WTC11 (cell line): ENCODE measurements at regions not wholly inside any gene's neighbourhood (a gene's known extent, or its start where the extent isn't known, plus 50 kb on each side); places are given as distances from the start of the nearest gene placed in this dataset.

Experiments
- ATAC-seq: fragments of 200-7000 bp; cut with Tn5 transposase; 2 replicates; pipeline ENCODE4 v1.10.0; 2021; ENCODE audit warnings: mild to moderate bottlenecking, moderate library complexity
- CTCF ChIA-PET: fragments of 300-600 bp; sonication (Branson Sonifier 250); formaldehyde crosslinking; loops from one replicate; lab custom pipeline; 2021; ENCODE audit warnings: antibody characterized with exemption; lab: Charles Lee
- POLR2A ChIA-PET: fragments of 350-600 bp; sonication (Branson Sonifier 250); formaldehyde crosslinking; loops from one replicate; lab custom pipeline; 2021; ENCODE audit warnings: antibody characterized with exemption; lab: Charles Lee
- DNase-seq: peaks from one replicate; pipeline ENCODE4 v3.0.0; 2021; ENCODE audit warnings: low spot score
- H3K27ac Mint-ChIP-seq: 2 replicates; pipeline ENCODE4 v1.8.0; 2021; ENCODE audit warnings: mixed read lengths
- H3K27me3 Mint-ChIP-seq: 2 replicates; pipeline ENCODE4 v1.8.0; 2021; ENCODE audit warnings: low read depth, mild to moderate bottlenecking, moderate library complexity, mixed read lengths
- H3K36me3 Mint-ChIP-seq: 2 replicates; pipeline ENCODE4 v1.8.0; 2021; ENCODE audit warnings: mixed read lengths
- H3K4me1 Mint-ChIP-seq: 2 replicates; pipeline ENCODE4 v1.8.0; 2022; ENCODE audit warnings: mixed read lengths
- H3K4me3 Mint-ChIP-seq: 2 replicates; pipeline ENCODE4 v1.8.0; 2021; ENCODE audit warnings: mild to moderate bottlenecking, moderate library complexity, mixed read lengths
- H3K9me3 Mint-ChIP-seq: 2 replicates; pipeline ENCODE4 v1.8.0; 2021; ENCODE audit warnings: mixed read lengths
- AFF4 ChIP-seq: sonication (generic); formaldehyde crosslinking; IDR thresholded peaks from 2 replicates; pipeline ENCODE4 v1.8.1; 2023; ENCODE audit warnings: mild to moderate bottlenecking, missing genetic modification reagents, borderline replicate concordance
- AR ChIP-seq: fragments of 250-450 bp; sonication (Bioruptor Pico); IDR thresholded peaks from 2 replicates; pipeline ENCODE4 v1.9.0; 2021; ENCODE audit warnings: mild to moderate bottlenecking
- ATF1 ChIP-seq: sonication (generic); formaldehyde crosslinking; IDR thresholded peaks from 2 replicates; pipeline ENCODE4 v1.8.1; 2023; ENCODE audit warnings: mild to moderate bottlenecking, moderate library complexity, missing genetic modification reagents
- ATF3 ChIP-seq: sonication (generic); formaldehyde crosslinking; conservative IDR thresholded peaks from 2 replicates; pipeline ENCODE4 v1.8.1; 2022; ENCODE audit warnings: mild to moderate bottlenecking, missing genetic modification reagents
- CDX4 ChIP-seq: fragments of 250-450 bp; sonication (Bioruptor Pico); IDR thresholded peaks from 2 replicates; pipeline ENCODE4 v1.9.0; 2021; ENCODE audit warnings: moderate library complexity, mild to moderate bottlenecking, inconsistent platforms, borderline replicate concordance
- E2F1 ChIP-seq: sonication (generic); formaldehyde crosslinking; IDR thresholded peaks from 2 replicates; pipeline ENCODE4 v1.8.0; 2022; ENCODE audit warnings: mild to moderate bottlenecking, missing genetic modification reagents
- E2F4 ChIP-seq: sonication (generic); formaldehyde crosslinking; IDR thresholded peaks from 2 replicates; pipeline ENCODE4 v1.8.1; 2022; ENCODE audit warnings: low read depth, mild to moderate bottlenecking, moderate library complexity, missing genetic modification reagents, borderline replicate concordance
- ESRRA ChIP-seq: sonication (generic); formaldehyde crosslinking; IDR thresholded peaks from 2 replicates; pipeline ENCODE4 v1.8.1; 2022; ENCODE audit warnings: mild to moderate bottlenecking, missing genetic modification reagents, borderline replicate concordance
- FOXJ3 ChIP-seq: sonication (generic); formaldehyde crosslinking; IDR thresholded peaks from 2 replicates; pipeline ENCODE4 v1.9.0; 2021; ENCODE audit warnings: missing genetic modification reagents, mild to moderate bottlenecking, borderline replicate concordance
- GTF2I ChIP-seq: fragments of 250-450 bp; sonication (Bioruptor Pico); conservative IDR thresholded peaks from 2 replicates; pipeline ENCODE4 v1.4.0; 2021; ENCODE audit warnings: mild to moderate bottlenecking
- NFYB ChIP-seq: sonication (generic); formaldehyde crosslinking; conservative IDR thresholded peaks from 2 replicates; pipeline ENCODE4 v1.8.0; 2022; ENCODE audit warnings: low read depth, missing genetic modification reagents
- PRRX2 ChIP-seq: fragments of 250-450 bp; sonication (Bioruptor Pico); IDR thresholded peaks from 2 replicates; pipeline ENCODE4 v1.8.0; 2021; ENCODE audit warnings: mild to moderate bottlenecking
- SMAD4 ChIP-seq: sonication (generic); formaldehyde crosslinking; IDR thresholded peaks from 2 replicates; pipeline ENCODE4 v1.8.0; 2022; ENCODE audit warnings: mild to moderate bottlenecking, missing genetic modification reagents
- TEAD1 ChIP-seq: sonication (generic); formaldehyde crosslinking; IDR thresholded peaks from 2 replicates; pipeline ENCODE4 v1.8.0; 2022; ENCODE audit warnings: mild to moderate bottlenecking, missing genetic modification reagents
- USF1 ChIP-seq: sonication (generic); formaldehyde crosslinking; IDR thresholded peaks from 2 replicates; pipeline ENCODE4 v1.8.0; 2022; ENCODE audit warnings: mild to moderate bottlenecking, missing genetic modification reagents
- ZNF138 ChIP-seq: sonication (generic); formaldehyde crosslinking; conservative IDR thresholded peaks from 2 replicates; pipeline ENCODE4 v1.8.1; 2022; ENCODE audit warnings: mild to moderate bottlenecking, moderate library complexity, missing genetic modification reagents
- ZNF219 ChIP-seq: sonication (generic); formaldehyde crosslinking; IDR thresholded peaks from 2 replicates; pipeline ENCODE4 v1.8.0; 2023; ENCODE audit warnings: missing genetic modification reagents, mild to moderate bottlenecking, borderline replicate concordance
- ZNF396 ChIP-seq: fragments of 250-450 bp; sonication (Bioruptor Pico); IDR thresholded peaks from 2 replicates; pipeline ENCODE4 v1.8.0; 2021; ENCODE audit warnings: mild to moderate bottlenecking, moderate library complexity, borderline replicate concordance
- TF ChIP-seq, protein P1 (sequence below): sonication (generic); formaldehyde crosslinking; IDR thresholded peaks from 2 replicates; pipeline ENCODE4 v1.8.0; 2023; ENCODE audit warnings: missing genetic modification reagents, mild to moderate bottlenecking, borderline replicate concordance

- no peak for TF ChIP-seq TEAD1 (CRISPR knock-in tag)
- TF ChIP-seq ATF3 (CRISPR knock-in tag) = no peak
- TF ChIP-seq NFYB (CRISPR knock-in tag) = no peak
- no peak for TF ChIP-seq AR (CRISPR knock-in tag)
- TF ChIP-seq AFF4 (CRISPR knock-in tag) = no peak
- TF ChIP-seq SMAD4 = no peak
- no peak for TF ChIP-seq PRRX2 (CRISPR knock-in tag)
- TF ChIP-seq CDX4 (CRISPR knock-in tag) = no peak
- TF ChIP-seq ZNF219 (CRISPR knock-in tag) = no peak
- TF ChIP-seq USF1 = no peak
- no peak for TF ChIP-seq FOXJ3 (CRISPR knock-in tag)
- ATAC-seq (no peak), DNase-seq (no peak)
- CTCF ChIA-PET = no interaction called here
- Mint-ChIP-seq H3K27me3 (peaks cover 3% of the 10 kb centered on the region; the same call in 1 of the 2 replicates), H3K36me3 (peaks cover 31% of the 10 kb centered on the region), H3K4me1 (peaks cover 8% of the 10 kb centered on the region), H3K27ac (no peak overlapping the region), H3K9me3 (peaks cover 48% of the 10 kb centered on the region), H3K4me3 (no peak overlapping the region)
- POLR2A ChIA-PET = no interaction called here
Observed at GRCh38 chr2:16351541-16351940, 314.1 kb downstream of the CYRIA start.

DNA sequence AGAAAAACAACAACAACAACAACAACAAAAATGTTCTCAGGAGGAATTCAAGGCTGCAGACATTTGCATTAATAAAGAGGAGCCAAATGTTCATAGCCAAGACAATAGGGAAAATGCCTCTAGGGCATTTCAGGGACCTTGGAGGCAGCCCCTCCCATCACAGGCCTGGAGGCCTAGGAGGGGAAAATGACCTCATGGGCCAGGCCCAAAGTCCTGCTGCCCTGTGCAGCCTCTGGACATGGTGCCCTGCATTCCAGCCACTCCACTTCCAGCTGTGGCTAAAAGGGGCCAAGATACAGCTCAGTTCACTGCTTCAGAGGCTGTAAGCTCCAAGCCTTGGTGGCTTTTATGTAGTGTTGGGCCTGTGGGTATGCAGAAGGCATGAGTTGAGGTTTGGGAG, 314.5 kb downstream of the CYRIA start:
- H3K27me3 Mint-ChIP-seq = peaks cover 3% of the 10 kb centered on the region; the same call in 1 of the 2 replicates
- ATAC-seq = no peak
- H3K36me3 Mint-ChIP-seq = peaks cover 31% of the 10 kb centered on the region
- H3K4me3 Mint-ChIP-seq = no peak overlapping the region
- H3K9me3 Mint-ChIP-seq = peaks cover 50% of the 10 kb centered on the region
- CTCF ChIA-PET = no interaction called here
- POLR2A ChIA-PET = no interaction called here
- peaks cover 8% of the 10 kb centered on the region for H3K4me1 Mint-ChIP-seq
- H3K27ac Mint-ChIP-seq = no peak overlapping the region
- DNase-seq = no peak
- no peak for TF ChIP-seq E2F4 (CRISPR knock-in tag)
- TF ChIP-seq ESRRA (CRISPR knock-in tag) = no peak
- TF ChIP-seq ATF1 (CRISPR knock-in tag) = no peak
- no peak for TF ChIP-seq E2F1 (CRISPR knock-in tag)
- TF ChIP-seq ZNF396 (CRISPR knock-in tag) = no peak
- no peak for TF ChIP-seq ZNF219 (CRISPR knock-in tag)
- TF ChIP-seq ZNF138 (CRISPR knock-in tag) = no peak
- no peak for TF ChIP-seq GTF2I (CRISPR knock-in tag)
- TF ChIP-seq, protein P1, sequence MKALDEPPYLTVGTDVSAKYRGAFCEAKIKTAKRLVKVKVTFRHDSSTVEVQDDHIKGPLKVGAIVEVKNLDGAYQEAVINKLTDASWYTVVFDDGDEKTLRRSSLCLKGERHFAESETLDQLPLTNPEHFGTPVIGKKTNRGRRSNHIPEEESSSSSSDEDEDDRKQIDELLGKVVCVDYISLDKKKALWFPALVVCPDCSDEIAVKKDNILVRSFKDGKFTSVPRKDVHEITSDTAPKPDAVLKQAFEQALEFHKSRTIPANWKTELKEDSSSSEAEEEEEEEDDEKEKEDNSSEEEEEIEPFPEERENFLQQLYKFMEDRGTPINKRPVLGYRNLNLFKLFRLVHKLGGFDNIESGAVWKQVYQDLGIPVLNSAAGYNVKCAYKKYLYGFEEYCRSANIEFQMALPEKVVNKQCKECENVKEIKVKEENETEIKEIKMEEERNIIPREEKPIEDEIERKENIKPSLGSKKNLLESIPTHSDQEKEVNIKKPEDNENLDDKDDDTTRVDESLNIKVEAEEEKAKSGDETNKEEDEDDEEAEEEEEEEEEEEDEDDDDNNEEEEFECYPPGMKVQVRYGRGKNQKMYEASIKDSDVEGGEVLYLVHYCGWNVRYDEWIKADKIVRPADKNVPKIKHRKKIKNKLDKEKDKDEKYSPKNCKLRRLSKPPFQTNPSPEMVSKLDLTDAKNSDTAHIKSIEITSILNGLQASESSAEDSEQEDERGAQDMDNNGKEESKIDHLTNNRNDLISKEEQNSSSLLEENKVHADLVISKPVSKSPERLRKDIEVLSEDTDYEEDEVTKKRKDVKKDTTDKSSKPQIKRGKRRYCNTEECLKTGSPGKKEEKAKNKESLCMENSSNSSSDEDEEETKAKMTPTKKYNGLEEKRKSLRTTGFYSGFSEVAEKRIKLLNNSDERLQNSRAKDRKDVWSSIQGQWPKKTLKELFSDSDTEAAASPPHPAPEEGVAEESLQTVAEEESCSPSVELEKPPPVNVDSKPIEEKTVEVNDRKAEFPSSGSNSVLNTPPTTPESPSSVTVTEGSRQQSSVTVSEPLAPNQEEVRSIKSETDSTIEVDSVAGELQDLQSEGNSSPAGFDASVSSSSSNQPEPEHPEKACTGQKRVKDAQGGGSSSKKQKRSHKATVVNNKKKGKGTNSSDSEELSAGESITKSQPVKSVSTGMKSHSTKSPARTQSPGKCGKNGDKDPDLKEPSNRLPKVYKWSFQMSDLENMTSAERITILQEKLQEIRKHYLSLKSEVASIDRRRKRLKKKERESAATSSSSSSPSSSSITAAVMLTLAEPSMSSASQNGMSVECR (CRISPR knock-in tag) = no peak
